PC-3 (cell line): ENCODE measurements at regions not wholly inside any gene's neighbourhood (a gene's known extent, or its start where the extent isn't known, plus 50 kb on each side); places are given as distances from the start of the nearest gene placed in this dataset.

Experiments
- EZH2 ChIP-seq: fragments of 300-600 bp; sonication (generic); IDR thresholded peaks from one replicate; pipeline ENCODE4 v1.6.1; 2017; ENCODE audit warnings: antibody characterized with exemption, mild to moderate bottlenecking, low read length; ENCODE audit not compliant: unreplicated experiment
- TF ChIP-seq, protein P1 (sequence below): fragments of 300-600 bp; sonication (generic); conservative IDR thresholded peaks from 2 replicates; pipeline ENCODE4 v1.5.1; 2017; ENCODE audit warnings: antibody characterized with exemption, low read depth, mild to moderate bottlenecking, low read length

DNA sequence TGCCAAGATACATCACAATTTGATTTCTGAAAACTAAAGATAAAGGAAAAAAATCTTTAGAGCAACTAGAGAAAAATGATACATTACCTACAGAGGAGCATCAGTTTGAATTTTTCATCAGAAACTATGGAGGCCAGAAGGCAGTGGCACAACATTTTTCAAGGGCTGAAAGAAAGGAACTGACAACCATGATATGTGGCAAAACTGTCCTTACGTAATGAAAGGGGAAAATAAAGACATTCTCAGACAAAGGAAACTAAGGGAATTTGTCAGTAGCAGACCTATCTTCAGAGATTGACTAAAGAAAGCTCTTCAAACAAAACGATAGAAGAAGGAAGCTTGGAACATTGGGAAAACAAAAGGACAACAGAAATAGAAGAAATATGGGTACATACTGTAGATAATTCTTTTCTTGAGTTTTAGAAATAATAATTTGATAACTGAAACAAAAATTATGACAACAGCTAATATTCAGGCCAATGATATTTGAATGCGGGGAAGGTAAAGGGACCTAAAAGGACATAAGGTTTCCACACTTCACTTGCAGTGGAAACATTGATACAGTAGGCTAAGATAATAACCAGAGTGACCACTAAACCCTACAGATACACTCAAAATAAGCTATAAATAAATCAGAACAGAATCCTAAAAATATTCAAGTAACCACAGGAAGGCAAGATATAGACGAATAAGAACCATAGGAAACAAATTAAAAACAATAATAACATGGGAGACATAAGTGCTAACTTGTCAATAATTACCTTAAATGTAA is 70.0 kb upstream of the NPAS2 start:
- TF ChIP-seq, protein P1, sequence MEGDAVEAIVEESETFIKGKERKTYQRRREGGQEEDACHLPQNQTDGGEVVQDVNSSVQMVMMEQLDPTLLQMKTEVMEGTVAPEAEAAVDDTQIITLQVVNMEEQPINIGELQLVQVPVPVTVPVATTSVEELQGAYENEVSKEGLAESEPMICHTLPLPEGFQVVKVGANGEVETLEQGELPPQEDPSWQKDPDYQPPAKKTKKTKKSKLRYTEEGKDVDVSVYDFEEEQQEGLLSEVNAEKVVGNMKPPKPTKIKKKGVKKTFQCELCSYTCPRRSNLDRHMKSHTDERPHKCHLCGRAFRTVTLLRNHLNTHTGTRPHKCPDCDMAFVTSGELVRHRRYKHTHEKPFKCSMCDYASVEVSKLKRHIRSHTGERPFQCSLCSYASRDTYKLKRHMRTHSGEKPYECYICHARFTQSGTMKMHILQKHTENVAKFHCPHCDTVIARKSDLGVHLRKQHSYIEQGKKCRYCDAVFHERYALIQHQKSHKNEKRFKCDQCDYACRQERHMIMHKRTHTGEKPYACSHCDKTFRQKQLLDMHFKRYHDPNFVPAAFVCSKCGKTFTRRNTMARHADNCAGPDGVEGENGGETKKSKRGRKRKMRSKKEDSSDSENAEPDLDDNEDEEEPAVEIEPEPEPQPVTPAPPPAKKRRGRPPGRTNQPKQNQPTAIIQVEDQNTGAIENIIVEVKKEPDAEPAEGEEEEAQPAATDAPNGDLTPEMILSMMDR, result no peak
- no peak for TF ChIP-seq EZH2
